ENCODE measurements at regions not wholly inside any gene's neighbourhood (a gene's known extent, or its start where the extent isn't known, plus 50 kb on each side); places are given as distances from the start of the nearest gene placed in this dataset.
"Not testable (repeated sequence)": the region's sequence is repeated elsewhere in the genome, so short reads cannot be mapped to it uniquely, and the experiment has no call there.

- DNase-seq (ENCODE audit: low spot score): no peak
Observed at GRCh38 chr5:63213256-63213655, 634.6 kb downstream of the LRRC70 start.

- no peak for DNase-seq (ENCODE audit: low spot score)
Observed at GRCh38 chr5:63211448-63212132, 633.0 kb downstream of the LRRC70 start.

DNA sequence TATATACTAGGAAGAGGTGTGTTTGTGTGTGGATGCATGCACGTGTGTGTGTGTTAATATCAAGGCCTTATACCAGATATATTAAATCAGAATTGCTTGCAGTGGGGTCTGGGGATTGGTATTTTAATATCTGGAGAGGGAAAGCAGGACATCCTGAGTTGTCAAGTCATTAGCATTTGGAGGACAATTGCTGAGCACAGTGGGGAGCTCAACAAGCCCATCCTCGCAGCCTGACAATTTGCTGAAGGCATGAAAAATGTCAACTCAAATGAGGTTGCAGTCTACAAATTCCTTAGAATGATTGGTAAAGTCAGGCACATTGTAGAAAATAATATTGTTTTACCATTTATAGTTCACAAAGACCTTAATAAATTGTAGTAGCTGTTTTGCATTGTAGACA lies 627.4 kb downstream of the LRRC70 start:
- no peak for DNase-seq (ENCODE audit: low spot score)

- DNase-seq (ENCODE audit: low spot score): no peak
Observed at GRCh38 chr5:63201738-63202137, 623.1 kb downstream of the LRRC70 start.

- no peak for DNase-seq (ENCODE audit: low spot score)
Observed at GRCh38 chr5:63194126-63194525, 615.5 kb downstream of the LRRC70 start.

DNA sequence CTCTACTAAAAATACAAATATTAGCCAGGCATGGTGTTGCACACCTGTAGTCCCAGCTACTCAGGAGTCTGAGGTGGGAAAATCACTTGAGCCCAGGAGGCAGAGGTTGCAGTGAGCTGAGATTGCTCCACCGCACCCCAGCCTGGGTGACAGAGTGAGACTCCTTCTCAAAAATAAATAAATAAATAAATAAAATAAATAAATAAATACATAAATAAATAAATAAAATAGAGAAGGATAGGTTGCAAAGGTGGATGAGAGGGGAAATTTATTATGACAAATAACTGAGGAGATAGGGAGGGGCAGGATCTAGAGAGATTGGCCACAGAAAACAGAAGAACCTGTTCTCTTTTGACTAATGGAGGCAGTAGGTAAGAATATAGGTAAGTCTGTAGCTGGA lies 601.6 kb downstream of the LRRC70 start:
- not testable (repeated sequence) for DNase-seq (ENCODE audit: low spot score)

GRCh38 chr5:63175850-63176249 lies 597.2 kb downstream of the LRRC70 start:
- DNase-seq (ENCODE audit: low spot score): no peak

GRCh38 chr5:63170486-63170885 lies 591.9 kb downstream of the LRRC70 start:
- DNase-seq (ENCODE audit: low spot score): no peak

GRCh38 chr5:63164838-63165535 lies 586.4 kb downstream of the LRRC70 start:
- no peak for DNase-seq (ENCODE audit: low spot score)

DNA sequence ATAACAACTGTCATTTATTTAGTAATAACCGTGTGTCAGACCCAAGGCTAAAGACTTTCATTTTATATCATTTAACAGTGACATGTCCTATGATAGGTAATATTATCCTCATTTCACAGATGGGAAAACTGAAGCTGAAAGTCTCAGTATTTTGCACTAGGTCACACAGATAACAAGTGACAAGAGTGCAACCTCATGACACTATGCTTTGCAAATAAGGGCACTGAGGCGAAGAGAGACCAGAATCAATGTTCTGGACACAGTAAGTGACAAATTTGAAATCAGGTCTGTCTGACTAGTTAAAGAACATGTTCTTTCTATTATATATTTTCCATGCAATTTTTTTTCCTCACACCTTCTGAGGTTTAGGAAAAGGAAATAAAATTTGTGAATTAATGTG lies 585.7 kb downstream of the LRRC70 start:
- DNase-seq (ENCODE audit: low spot score): no peak

DNA sequence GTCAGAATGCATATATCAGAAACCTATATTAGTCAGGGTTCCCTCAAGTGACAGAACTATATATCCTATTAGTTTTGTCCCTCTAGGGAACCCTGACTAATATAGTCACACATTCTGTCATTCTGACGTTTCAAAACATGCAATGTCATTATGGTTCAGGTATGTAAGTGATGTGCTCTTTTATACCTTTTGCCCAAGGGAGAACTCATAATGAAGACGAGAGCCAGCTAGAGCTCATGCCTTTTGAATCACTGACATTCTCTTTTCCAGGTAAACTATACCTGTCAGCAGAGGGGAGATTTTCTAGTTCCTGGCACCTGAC lies 576.7 kb downstream of the LRRC70 start:
- no peak for DNase-seq (ENCODE audit: low spot score)

DNA sequence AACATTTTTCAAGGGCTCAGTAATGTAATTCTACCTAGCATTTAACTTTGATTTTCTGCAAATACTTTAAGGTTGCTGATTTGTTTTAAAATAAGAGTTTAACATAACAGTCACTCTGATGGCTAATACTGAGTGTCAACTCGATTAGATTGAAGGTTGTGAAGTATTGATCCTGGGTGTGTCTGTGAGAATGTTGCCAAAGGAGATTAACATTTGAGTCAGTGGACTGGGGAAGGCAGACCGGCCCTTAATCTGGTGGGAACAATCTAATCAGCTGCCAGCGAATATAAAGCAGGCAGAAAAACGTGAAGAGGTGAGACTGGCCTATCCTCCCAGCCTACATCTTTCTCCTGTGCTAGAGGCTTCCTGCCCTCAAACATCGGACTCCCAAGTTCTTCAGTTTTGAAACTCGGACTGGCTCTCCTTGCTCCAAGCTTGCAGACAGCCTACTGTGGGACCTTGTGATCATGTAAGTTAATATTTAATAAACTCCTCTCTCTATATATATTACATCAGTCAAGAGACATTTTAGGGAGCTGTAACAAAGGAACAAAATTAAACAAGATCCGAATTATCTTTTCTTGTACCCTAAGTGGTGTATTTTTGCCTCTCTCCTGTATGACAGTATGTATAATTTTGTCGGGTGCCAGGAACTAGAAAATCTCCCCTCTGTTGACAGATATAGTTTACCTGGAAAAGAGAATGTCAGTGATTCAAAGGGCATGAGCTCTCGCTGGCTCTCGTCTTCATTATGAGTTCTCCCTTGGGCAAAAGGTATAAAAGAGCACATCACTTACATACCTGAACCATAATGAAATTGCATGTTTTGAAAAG lies 576.1 kb downstream of the LRRC70 start:
- no peak for DNase-seq (ENCODE audit: low spot score)

- DNase-seq (ENCODE audit: low spot score): no peak
Observed at GRCh38 chr5:63152871-63153270, 574.3 kb downstream of the LRRC70 start.

DNA sequence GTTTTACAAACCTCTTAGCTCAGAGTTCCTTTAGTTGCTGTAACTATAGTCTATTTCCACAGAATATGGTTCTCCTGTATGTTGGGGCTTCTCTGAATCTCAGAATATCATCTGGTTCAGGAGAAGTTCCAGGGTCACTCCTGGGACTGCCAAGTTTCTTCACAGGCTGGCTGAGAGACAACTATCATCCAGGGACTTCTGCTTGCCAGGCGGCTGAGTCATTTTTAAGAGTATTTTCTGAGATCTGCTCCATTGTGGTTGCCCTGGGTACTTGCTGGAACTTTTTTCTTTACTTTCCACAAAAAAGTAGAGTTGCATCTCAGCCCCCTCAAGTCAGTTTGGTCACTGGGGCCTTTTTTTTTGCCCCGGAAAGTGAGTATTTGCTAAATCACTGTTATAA lies 566.5 kb downstream of the LRRC70 start:
- DNase-seq (ENCODE audit: low spot score): no peak

GRCh38 chr5:63141591-63141990 lies 563.0 kb downstream of the LRRC70 start:
- DNase-seq (ENCODE audit: low spot score): no peak

DNA sequence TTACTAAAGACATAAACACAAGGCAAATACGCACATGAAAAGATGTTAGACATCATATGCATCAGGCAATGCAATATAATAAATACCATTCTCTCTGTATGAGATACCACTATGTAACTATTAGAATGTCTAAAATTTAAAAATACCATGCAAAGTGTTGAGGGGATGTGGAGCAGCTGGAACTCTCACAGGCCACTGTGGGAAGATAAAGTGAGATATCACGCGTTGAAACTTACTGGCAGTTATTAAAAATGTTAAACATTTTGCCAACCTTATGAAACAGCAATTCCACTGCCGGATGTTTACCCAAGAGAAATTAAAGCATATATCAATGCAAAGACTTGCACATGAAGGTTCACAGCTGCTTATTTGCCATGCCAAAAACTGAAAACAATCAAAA lies 556.7 kb downstream of the LRRC70 start:
- no peak for DNase-seq (ENCODE audit: low spot score)

DNA sequence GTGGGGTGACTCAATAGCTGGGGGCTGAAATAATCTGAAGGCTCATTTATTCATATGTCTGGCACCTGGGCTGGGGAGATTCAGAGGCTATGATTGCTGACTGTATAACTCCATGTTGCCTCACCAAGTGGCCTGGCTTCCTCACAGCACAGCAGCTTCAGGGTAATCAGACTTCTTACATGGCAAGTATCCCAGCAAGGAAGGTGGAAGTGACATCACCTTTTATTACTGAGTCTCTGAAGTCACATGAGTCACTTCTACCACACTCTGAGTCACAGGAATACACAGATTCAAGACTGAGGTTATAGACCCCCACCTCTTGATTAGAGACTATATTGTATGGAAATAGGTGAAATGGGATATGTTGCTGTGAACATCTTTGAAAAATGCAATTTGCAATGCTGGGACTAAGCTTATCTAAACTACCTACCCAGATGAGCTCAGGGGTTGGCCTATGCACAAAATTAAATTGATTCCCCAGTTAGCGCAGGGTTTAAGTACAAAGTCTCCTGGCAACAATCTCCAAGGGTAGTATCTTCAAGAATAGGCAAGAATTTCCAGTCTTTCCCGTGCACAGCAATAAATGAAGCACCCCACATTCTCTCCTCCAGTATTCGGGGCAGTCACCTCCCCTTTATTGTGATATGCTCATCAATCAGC lies 553.1 kb downstream of the LRRC70 start:
- DNase-seq (ENCODE audit: low spot score): no peak

- no peak for DNase-seq (ENCODE audit: low spot score)
Observed at GRCh38 chr5:63128761-63129160, 550.1 kb downstream of the LRRC70 start.

DNA sequence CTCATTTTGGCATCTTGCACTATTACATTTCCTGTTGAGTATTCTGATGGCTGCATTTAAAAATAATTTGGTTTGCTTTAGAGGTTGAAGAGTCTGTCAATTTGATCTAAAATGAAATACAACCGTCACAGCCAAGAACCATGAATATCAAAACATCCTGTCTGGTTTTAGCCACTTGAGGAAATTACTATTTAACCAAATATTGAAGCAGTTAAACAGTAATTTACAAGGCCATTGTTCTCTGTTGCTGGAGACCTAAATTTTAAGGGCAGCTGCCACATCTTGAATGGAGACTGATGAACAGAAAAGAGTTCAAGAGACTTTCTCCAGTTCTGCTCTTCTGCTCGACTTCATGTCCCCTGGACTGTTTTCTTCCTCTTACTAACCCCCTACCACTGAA lies 549.4 kb downstream of the LRRC70 start:
- DNase-seq (ENCODE audit: low spot score): no peak

GRCh38 chr5:63127054-63127453 lies 548.4 kb downstream of the LRRC70 start:
- DNase-seq (ENCODE audit: low spot score): no peak

- DNase-seq (ENCODE audit: low spot score): peak; percentile 54
Observed at GRCh38 chr5:63125862-63126261, 547.2 kb downstream of the LRRC70 start.

DNA sequence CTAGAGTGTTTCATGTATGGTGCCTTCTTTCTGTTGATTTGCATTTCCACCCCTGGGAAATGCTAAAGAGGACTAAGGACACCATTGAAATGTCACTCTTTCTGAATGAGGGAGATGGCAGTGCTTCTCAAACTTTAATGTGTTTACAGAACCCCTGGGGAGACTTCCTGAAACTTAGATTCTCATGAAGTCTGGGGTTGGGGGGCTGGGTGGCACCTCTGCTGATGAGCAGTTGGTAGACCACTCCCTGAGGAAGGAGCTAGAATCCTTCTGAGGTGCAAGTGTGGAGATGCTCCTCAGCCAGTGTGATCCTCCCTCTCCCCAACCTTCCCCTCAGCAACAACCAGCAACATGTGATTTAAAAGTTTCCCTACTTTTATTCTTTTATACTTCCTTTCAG lies 546.8 kb downstream of the LRRC70 start:
- no peak for DNase-seq (ENCODE audit: low spot score)
